Left hindlimb (tissue), 1 donor: ENCODE measurements at regions not wholly inside any gene's neighbourhood (a gene's known extent, or its start where the extent isn't known, plus 50 kb on each side); places are given as distances from the start of the nearest gene placed in this dataset.

ENCODE experiments used
- DNase-seq: peaks from one replicate; pipeline ENCODE4 v3.0.0-alpha.2; 2018

- no peak for DNase-seq
Measured at GRCh38 chr13:27673911-27674310, 52.2 kb downstream of the POLR1D start.

GRCh38 chr13:27678306-27679040 is 56.8 kb downstream of the POLR1D start:
- DNase-seq = no peak

- DNase-seq = no peak
Measured at GRCh38 chr13:27679396-27679795, 57.7 kb downstream of the POLR1D start.

- no peak for DNase-seq
Measured at GRCh38 chr13:27679896-27680295, 58.2 kb downstream of the POLR1D start.

- no peak for DNase-seq
Measured at GRCh38 chr13:27680465-27680864, 58.8 kb downstream of the POLR1D start.

GRCh38 chr13:27691207-27691606 is 69.5 kb downstream of the POLR1D start:
- no peak for DNase-seq

- DNase-seq = no peak
Measured at GRCh38 chr13:27696731-27697130, 75.0 kb downstream of the POLR1D start.

- no peak for DNase-seq
Measured at GRCh38 chr13:27699952-27700351, 78.3 kb downstream of the POLR1D start.

- no peak for DNase-seq
Measured at GRCh38 chr13:27704681-27705080, 83.0 kb downstream of the POLR1D start.

GRCh38 chr13:27708325-27708724 is 84.0 kb upstream of the GSX1 start:
- DNase-seq = no peak

GRCh38 chr13:27709779-27710178 is 82.5 kb upstream of the GSX1 start:
- DNase-seq = no peak

GRCh38 chr13:27712421-27712820 is 79.9 kb upstream of the GSX1 start:
- DNase-seq = no peak

- DNase-seq = no peak
Measured at GRCh38 chr13:27713767-27714166, 78.5 kb upstream of the GSX1 start.

- DNase-seq = no peak
Measured at GRCh38 chr13:27721681-27722080, 70.6 kb upstream of the GSX1 start.

GRCh38 chr13:27728271-27728670 is 64.0 kb upstream of the GSX1 start:
- peak; percentile 36 for DNase-seq

GRCh38 chr13:27730191-27730590 is 62.1 kb upstream of the GSX1 start:
- DNase-seq = no peak
